MCF 10A (cell line): ENCODE measurements at regions not wholly inside any gene's neighbourhood (a gene's known extent, or its start where the extent isn't known, plus 50 kb on each side); places are given as distances from the start of the nearest gene placed in this dataset.

Experiments
- BruUV-seq: library from RNA; stranded (reverse); fragments of 400-500 nt; replicated peaks from 2 replicates; lab custom pipeline; 2021; lab: Mats Ljungman, UMichigan
- CTCF ChIA-PET: fragments of 300-600 bp; sonication (Branson Sonifier 250); formaldehyde crosslinking; extraction: SDS; loops from one replicate; lab custom pipeline; 2021; ENCODE audit warnings: antibody characterized with exemption, inconsistent platforms; lab: Yijun Ruan, JAX
- POLR2A ChIA-PET: fragments of 300-600, 350-650 bp; sonication (Branson Sonifier 250); formaldehyde crosslinking; extraction: SDS; loops from one replicate; lab custom pipeline; 2020; ENCODE audit warnings: antibody characterized with exemption, inconsistent platforms; lab: Yijun Ruan, JAX
- DNase-seq: peaks from one replicate; pipeline ENCODE4 v3.0.0-alpha.2; 2018; ENCODE audit not compliant: unreplicated experiment
- H3K27ac Mint-ChIP-seq: one replicate; pipeline ENCODE4 v1.8.0; 2022; ENCODE audit warnings: mild to moderate bottlenecking, low read depth, mixed read lengths; ENCODE audit not compliant: unreplicated experiment
- H3K27me3 Mint-ChIP-seq: one replicate; pipeline ENCODE4 v1.8.0; 2022; ENCODE audit warnings: mixed read lengths; ENCODE audit not compliant: insufficient read depth, unreplicated experiment
- H3K36me3 Mint-ChIP-seq: one replicate; pipeline ENCODE4 v1.8.0; 2022; ENCODE audit warnings: mild to moderate bottlenecking, moderate library complexity, mixed read lengths; ENCODE audit not compliant: insufficient read depth, unreplicated experiment
- H3K4me1 Mint-ChIP-seq: one replicate; pipeline ENCODE4 v1.8.0; 2022; ENCODE audit warnings: mixed read lengths; ENCODE audit not compliant: insufficient read depth, unreplicated experiment
- H3K4me3 Mint-ChIP-seq: one replicate; pipeline ENCODE4 v1.8.0; 2022; ENCODE audit warnings: mild to moderate bottlenecking, moderate library complexity, mixed read lengths; ENCODE audit not compliant: unreplicated experiment
- H3K9me3 Mint-ChIP-seq: one replicate; pipeline ENCODE4 v1.8.0; 2022; ENCODE audit warnings: mixed read lengths; ENCODE audit not compliant: unreplicated experiment
- intact Hi-C: fragments of 100-400 bp; cut with micrococcal nuclease; formaldehyde crosslinking; loops from 2 replicates; pipeline ENCODE4 v1.14.1; 2022
- TF ChIP-seq, protein P1 (sequence below): fragments of 200-600 bp; IDR thresholded peaks from one replicate; pipeline ENCODE4 v1.8.0; 2022; ENCODE audit warnings: antibody characterized with exemption, mild to moderate bottlenecking; ENCODE audit not compliant: unreplicated experiment

DNA sequence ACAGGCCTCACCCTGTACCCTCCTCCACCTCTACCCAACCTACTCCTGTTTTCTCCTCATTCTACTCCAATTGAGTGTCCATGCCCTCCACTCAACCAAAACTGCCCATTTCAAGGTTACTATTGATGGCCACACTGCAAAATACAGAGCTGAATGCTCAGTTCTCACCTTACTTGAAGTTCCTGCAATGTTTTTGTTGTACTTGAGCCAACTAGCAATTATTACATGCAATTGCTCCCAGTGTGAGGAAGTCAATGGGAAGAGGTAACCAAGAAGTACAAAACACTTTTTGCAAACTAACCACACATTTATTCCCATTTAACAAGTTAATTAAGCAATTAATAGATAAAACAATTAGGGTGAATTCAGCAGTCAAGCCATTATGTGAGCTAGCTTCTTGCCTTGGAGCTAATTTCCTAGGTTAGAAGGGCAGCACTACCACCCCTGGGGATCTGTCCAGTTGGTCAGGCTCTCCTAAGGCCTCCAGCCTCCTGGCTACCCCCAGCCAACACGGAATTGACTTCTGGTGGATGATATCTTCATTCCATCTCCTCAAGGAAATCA, 52.4 kb upstream of the GGTLC1 start:
- Mint-ChIP-seq H3K9me3 (peaks cover 33% of the 10 kb centered on the region), H3K4me3 (no peak overlapping the region), H3K27ac (no peak overlapping the region), H3K4me1 (no peaks in the 10 kb centered on the region), H3K27me3 (no peaks in the 10 kb centered on the region), H3K36me3 (no peaks in the 10 kb centered on the region)
- DNase-seq, result no peak
- POLR2A ChIA-PET, result no interaction called here
- TF ChIP-seq, protein P1, sequence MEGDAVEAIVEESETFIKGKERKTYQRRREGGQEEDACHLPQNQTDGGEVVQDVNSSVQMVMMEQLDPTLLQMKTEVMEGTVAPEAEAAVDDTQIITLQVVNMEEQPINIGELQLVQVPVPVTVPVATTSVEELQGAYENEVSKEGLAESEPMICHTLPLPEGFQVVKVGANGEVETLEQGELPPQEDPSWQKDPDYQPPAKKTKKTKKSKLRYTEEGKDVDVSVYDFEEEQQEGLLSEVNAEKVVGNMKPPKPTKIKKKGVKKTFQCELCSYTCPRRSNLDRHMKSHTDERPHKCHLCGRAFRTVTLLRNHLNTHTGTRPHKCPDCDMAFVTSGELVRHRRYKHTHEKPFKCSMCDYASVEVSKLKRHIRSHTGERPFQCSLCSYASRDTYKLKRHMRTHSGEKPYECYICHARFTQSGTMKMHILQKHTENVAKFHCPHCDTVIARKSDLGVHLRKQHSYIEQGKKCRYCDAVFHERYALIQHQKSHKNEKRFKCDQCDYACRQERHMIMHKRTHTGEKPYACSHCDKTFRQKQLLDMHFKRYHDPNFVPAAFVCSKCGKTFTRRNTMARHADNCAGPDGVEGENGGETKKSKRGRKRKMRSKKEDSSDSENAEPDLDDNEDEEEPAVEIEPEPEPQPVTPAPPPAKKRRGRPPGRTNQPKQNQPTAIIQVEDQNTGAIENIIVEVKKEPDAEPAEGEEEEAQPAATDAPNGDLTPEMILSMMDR, result no peak
- intact Hi-C loops, result no loop called here
- CTCF ChIA-PET, result interaction anchor here (0.7 kb wide), 1 partner anchor 86 kb away, joined by 3 read pairs; no protein-coding TSS in a partner anchor
- no TSS peak for BruUV-seq

DNA sequence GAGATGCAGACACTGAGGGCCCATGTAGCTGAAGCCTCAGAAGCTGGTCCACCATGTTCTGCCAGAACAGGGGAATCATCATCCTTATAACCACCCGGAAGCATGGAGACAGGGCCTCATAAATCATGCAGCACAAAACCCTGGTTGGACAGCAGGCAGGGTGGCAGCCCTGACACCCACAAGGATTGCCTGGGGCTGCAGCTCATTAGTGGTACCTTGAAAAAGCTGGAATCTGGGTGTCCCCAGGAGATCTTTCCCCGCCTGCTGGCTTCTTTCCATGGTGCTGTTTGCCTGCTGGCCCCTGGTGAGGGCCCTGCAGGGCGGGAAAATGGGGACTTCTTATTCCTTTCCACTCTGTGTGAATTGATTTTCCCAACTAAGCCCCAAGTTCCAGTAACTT, 50.6 kb upstream of the GGTLC1 start:
- Mint-ChIP-seq H3K27ac (no peak overlapping the region), H3K36me3 (no peaks in the 10 kb centered on the region), H3K4me3 (no peak overlapping the region), H3K27me3 (no peaks in the 10 kb centered on the region), H3K9me3 (peaks cover 40% of the 10 kb centered on the region), H3K4me1 (no peaks in the 10 kb centered on the region)
- POLR2A ChIA-PET, result no interaction called here
- no peak for DNase-seq
- TF ChIP-seq, protein P1, result no peak
- CTCF ChIA-PET, result interaction anchor here (0.6 kb wide), 2 partner anchors 257 to 431 kb away, joined by 3 read pairs; no protein-coding TSS in a partner anchor
- no TSS peak for BruUV-seq
- intact Hi-C loops, result no loop called here
